NCI-H2081 (cell line): ENCODE measurements at regions not wholly inside any gene's neighbourhood (a gene's known extent, or its start where the extent isn't known, plus 50 kb on each side); places are given as distances from the start of the nearest gene placed in this dataset.
A peak's percentile ranks its signal among the peaks of the same experiment; 100 is the strongest.

Experiments used
- DNase-seq, 2 experiments: peaks; one replicate each; lab custom pipeline; 2025; lab: John Stamatoyannopoulos, UW

GRCh38 chr3:22990291-22991200, 212.6 kb upstream of the UBE2E2 start:
- no peak for DNase-seq

- DNase-seq, result no peak
These were observed 208.3 kb upstream of the UBE2E2 start for GRCh38 chr3:22994781-22995180.

- no peak for DNase-seq
These were observed 206.1 kb upstream of the UBE2E2 start for GRCh38 chr3:22996920-22997571.

GRCh38 chr3:23000371-23000770, 202.8 kb upstream of the UBE2E2 start:
- no peak for DNase-seq

- DNase-seq, result no peak
These were observed 201.0 kb upstream of the UBE2E2 start for GRCh38 chr3:23002151-23002550.

- DNase-seq, result peak; percentile 41 to 71
These were observed 200.0 kb upstream of the UBE2E2 start for GRCh38 chr3:23002836-23003732.

- no peak for DNase-seq
These were observed 199.4 kb upstream of the UBE2E2 start for GRCh38 chr3:23003733-23004046.

GRCh38 chr3:23004971-23005370, 198.2 kb upstream of the UBE2E2 start:
- DNase-seq, result no peak

- no peak for DNase-seq
These were observed 185.3 kb upstream of the UBE2E2 start for GRCh38 chr3:23017801-23018200.

GRCh38 chr3:23019596-23020300, 183.4 kb upstream of the UBE2E2 start:
- DNase-seq, result peak; percentile 54 to 69

GRCh38 chr3:23028294-23028693, 174.8 kb upstream of the UBE2E2 start:
- DNase-seq, result no peak

- DNase-seq, result no peak
These were observed 174.1 kb upstream of the UBE2E2 start for GRCh38 chr3:23029001-23029400.

GRCh38 chr3:23035927-23036640, 167.0 kb upstream of the UBE2E2 start:
- DNase-seq, result no peak

- DNase-seq, result no peak
These were observed 166.4 kb upstream of the UBE2E2 start for GRCh38 chr3:23036728-23037127.

GRCh38 chr3:23038471-23038870, 164.7 kb upstream of the UBE2E2 start:
- DNase-seq, result no peak

GRCh38 chr3:23041918-23042696, 161.0 kb upstream of the UBE2E2 start:
- no peak for DNase-seq

GRCh38 chr3:23044463-23044862, 158.7 kb upstream of the UBE2E2 start:
- no peak for DNase-seq

GRCh38 chr3:23046536-23046935, 156.6 kb upstream of the UBE2E2 start:
- DNase-seq, result no peak

GRCh38 chr3:23051240-23052140, 151.6 kb upstream of the UBE2E2 start:
- DNase-seq, result no peak
